ES-I3 (cell line): ENCODE measurements at regions not wholly inside any gene's neighbourhood (a gene's known extent, or its start where the extent isn't known, plus 50 kb on each side); places are given as distances from the start of the nearest gene placed in this dataset.
"Not testable (repeated sequence)": the region's sequence is repeated elsewhere in the genome, so short reads cannot be mapped to it uniquely, and the experiment has no call there.

Experiments
- H3K36me3 ChIP-seq: 2 replicates; pipeline ENCODE4 v1.6.1; 2013; ENCODE audit warnings: mild to moderate bottlenecking, low read length, control low read depth, moderate library complexity; ENCODE audit not compliant: insufficient read depth
- H3K4me1 ChIP-seq: 2 replicates; pipeline ENCODE4 v1.6.1; 2013; ENCODE audit warnings: mild to moderate bottlenecking, control low read depth, low read length; ENCODE audit not compliant: insufficient read depth
- H3K9ac ChIP-seq: 2 replicates; pipeline ENCODE4 v1.6.1; 2013; ENCODE audit warnings: low read depth, mild to moderate bottlenecking, low read length, moderate library complexity
- H3K9me3 ChIP-seq: 2 replicates; pipeline ENCODE4 v1.6.1; 2013; ENCODE audit warnings: mild to moderate bottlenecking, low read length, moderate library complexity; ENCODE audit not compliant: control insufficient read depth, insufficient read depth

GRCh38 chr5:27158775-27159174 lies 120.4 kb upstream of the CDH9 start:
- H3K9ac ChIP-seq = no peak overlapping the region
- no peaks in the 10 kb centered on the region for H3K4me1 ChIP-seq
- H3K9me3 ChIP-seq = peaks cover 6% of the 10 kb centered on the region; the same call in 1 of the 2 replicates
- no peaks in the 10 kb centered on the region for H3K36me3 ChIP-seq

DNA sequence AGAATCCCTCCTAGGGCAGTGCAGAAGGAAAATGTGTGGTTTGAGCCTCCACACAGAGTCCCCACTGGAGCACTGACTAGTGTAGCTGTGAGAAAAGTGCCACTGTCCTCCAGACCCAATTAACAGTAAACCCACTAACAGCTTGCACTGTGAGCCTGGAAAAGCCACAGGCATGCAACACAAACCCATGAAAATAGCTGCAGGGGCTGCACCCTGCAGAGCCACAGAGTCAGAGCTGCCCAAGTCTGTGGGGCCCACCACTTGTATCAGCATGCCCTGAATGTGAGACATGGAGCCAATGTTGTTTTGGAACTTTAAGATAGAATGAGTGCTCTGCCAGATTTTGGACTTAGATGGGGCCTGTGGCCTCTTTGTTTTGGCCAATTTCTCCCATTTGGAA lies 119.8 kb upstream of the CDH9 start:
- Histone ChIP-seq H3K9me3 (peaks cover 6% of the 10 kb centered on the region; the same call in 1 of the 2 replicates), H3K9ac (no peak overlapping the region), H3K36me3 (no peaks in the 10 kb centered on the region), H3K4me1 (no peaks in the 10 kb centered on the region)

GRCh38 chr5:27144456-27144855 lies 106.1 kb upstream of the CDH9 start:
- H3K4me1 ChIP-seq = no peaks in the 10 kb centered on the region
- H3K9me3 ChIP-seq = peaks cover 2% of the 10 kb centered on the region; the same call in 1 of the 2 replicates
- H3K9ac ChIP-seq = no peak overlapping the region
- H3K36me3 ChIP-seq = no peaks in the 10 kb centered on the region

GRCh38 chr5:27140831-27141230 lies 102.4 kb upstream of the CDH9 start:
- Histone ChIP-seq H3K36me3 (no peaks in the 10 kb centered on the region), H3K4me1 (no peaks in the 10 kb centered on the region), H3K9me3 (no peaks in the 10 kb centered on the region), H3K9ac (no peak overlapping the region)

- Histone ChIP-seq H3K9ac (no peak overlapping the region), H3K9me3 (no peaks in the 10 kb centered on the region), H3K36me3 (no peaks in the 10 kb centered on the region), H3K4me1 (no peaks in the 10 kb centered on the region)
Measured at GRCh38 chr5:27130587-27130986, 92.2 kb upstream of the CDH9 start.

GRCh38 chr5:27129926-27130325 lies 91.5 kb upstream of the CDH9 start:
- no peaks in the 10 kb centered on the region for H3K4me1 ChIP-seq
- no peaks in the 10 kb centered on the region for H3K9me3 ChIP-seq
- H3K36me3 ChIP-seq = no peaks in the 10 kb centered on the region
- H3K9ac ChIP-seq = no peak overlapping the region

DNA sequence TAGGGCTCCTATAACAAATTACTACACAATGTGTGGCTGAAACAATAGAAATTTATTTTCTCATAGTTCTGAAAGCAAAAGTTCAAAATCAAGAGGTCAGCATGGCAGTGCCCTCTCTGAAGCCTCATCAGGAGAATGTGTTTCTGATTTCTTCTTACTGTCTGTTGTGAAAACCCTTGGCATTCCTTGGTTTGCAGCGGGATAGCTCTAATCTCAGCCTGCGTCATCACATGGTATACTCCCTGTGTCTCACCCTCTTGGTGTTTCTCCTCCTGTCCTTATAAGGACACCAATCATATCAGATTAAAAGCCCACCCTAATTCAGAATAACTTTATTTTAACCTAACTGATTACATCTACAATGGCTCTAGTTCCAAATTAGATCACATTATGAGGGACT lies 87.5 kb upstream of the CDH9 start:
- Histone ChIP-seq H3K9ac (no peak overlapping the region), H3K9me3 (no peaks in the 10 kb centered on the region), H3K4me1 (no peaks in the 10 kb centered on the region), H3K36me3 (no peaks in the 10 kb centered on the region)

DNA sequence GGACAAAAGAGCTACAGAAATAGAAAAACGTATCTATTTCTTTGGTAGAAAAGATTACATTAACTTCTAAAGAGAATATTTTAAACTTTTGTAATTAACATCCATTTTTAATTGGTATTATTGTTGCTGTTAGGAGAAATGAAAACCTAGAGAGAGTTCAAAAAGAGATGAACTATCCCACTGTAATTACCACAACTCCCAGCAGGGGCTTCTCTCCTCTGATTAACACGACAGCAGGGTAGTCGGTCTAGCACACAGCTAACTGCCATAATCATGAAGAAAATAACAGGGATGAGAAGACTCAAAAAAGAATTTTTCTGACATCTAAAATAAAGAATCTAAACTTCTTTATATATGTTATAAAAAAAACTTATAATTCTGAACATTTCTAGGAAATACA lies 86.2 kb upstream of the CDH9 start:
- Histone ChIP-seq H3K9ac (no peak overlapping the region), H3K9me3 (no peaks in the 10 kb centered on the region), H3K4me1 (no peaks in the 10 kb centered on the region), H3K36me3 (no peaks in the 10 kb centered on the region)

DNA sequence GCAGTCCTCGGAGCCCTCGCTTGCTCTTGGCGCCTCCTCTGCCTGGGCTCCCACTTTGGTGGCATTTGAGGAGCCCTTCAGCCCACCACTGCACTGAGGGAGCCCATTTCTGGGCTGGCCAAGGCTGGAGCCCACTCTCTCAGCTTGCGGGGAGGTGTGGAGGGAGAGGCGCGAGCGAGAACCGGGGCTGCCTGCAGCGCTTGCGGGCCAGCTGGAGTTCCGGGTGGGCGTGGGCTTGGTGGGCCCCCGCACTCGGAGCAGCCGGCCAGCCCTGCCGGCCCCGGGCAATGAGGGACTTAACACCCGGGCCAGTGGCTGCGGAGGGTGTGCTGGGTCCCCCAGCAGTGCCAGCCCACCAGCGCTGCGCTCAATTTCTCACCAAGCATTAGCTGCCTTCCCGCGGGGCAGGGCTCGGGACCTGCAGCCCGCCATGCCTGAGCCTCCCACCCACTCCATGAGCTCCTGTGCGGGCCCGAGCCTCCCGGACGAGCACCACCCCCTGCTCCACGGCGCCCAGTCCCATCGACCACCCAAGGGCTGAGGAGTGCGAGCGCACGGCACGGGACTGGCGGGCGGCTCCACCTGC lies 81.4 kb upstream of the CDH9 start:
- H3K4me1 ChIP-seq, H3K36me3 ChIP-seq, H3K9ac ChIP-seq, H3K9me3 ChIP-seq: not testable (repeated sequence)

- H3K9me3 ChIP-seq = no peaks in the 10 kb centered on the region
- no peak overlapping the region for H3K9ac ChIP-seq
- H3K36me3 ChIP-seq = no peaks in the 10 kb centered on the region
- no peaks in the 10 kb centered on the region for H3K4me1 ChIP-seq
Measured at GRCh38 chr5:27103486-27103885, 65.1 kb upstream of the CDH9 start.

DNA sequence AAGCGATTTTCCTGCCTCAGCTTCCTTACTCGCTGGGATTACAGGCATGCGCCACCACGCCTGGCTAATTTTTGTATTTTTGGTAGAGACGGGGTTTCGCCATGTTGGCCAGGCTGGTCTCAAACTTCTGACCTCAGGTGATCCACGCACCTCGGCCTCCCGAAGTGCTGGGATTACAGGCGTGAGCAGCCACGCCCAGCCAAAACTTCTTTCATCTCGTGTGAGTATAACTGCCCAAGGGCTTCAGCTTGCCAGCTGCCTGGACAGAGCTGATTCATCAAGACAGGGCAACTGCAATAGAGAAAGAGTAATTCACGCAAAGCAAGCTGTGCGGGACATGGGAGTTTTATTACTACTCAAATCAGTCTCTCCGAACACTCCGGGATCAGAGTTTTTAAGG lies 57.4 kb upstream of the CDH9 start:
- H3K36me3 ChIP-seq, H3K9ac ChIP-seq, H3K4me1 ChIP-seq, H3K9me3 ChIP-seq: not testable (repeated sequence)

DNA sequence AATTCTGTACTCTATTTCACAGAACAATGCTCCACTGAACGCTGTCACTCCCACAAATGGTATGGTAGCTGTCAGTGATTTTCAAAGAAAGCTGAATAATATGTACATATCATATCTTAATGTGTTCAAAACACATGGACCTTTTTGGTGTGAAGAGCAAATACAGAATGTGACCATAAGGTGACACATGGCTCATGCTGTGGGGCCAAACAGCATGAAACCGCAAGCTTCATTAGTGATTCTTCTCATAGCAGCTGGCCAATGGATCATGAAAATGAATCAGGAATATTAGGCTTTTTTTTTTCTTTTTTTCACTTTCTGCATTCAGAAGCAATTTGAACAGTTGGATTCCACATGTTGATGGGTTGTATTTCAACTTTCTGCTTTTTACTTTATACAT lies 54.9 kb upstream of the CDH9 start:
- H3K36me3 ChIP-seq = no peaks in the 10 kb centered on the region
- H3K9ac ChIP-seq = no peak overlapping the region
- no peaks in the 10 kb centered on the region for H3K4me1 ChIP-seq
- H3K9me3 ChIP-seq = no peaks in the 10 kb centered on the region

- Histone ChIP-seq H3K36me3 (no peaks in the 10 kb centered on the region), H3K4me1 (peaks cover 5% of the 10 kb centered on the region; the same call in 1 of the 2 replicates), H3K9ac (no peak overlapping the region), H3K9me3 (no peaks in the 10 kb centered on the region)
Measured at GRCh38 chr5:27091858-27092257, 53.5 kb upstream of the CDH9 start.

DNA sequence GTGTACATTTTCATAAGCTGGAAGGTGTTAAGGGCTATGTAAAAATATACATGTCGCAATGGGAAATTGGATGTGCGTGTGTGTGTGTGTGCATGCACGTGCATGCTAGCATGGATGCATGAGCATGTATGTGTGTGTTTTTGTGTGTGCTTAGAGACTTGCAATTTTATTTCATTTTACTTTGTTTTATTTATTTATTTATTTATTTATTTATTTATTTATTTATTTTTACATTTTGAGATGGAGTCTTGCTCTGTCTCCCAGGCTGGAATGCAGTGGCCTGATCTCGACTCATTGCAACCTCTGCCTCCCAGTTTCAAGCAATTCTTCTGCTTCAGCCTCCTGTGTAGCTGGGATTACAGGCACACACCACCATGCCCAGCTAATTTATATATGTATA lies 50.4 kb upstream of the CDH9 start:
- H3K36me3 ChIP-seq, H3K9me3 ChIP-seq, H3K9ac ChIP-seq: not testable (repeated sequence)
- peaks cover 18% of the 10 kb centered on the region; the same call in 1 of the 2 replicates for H3K4me1 ChIP-seq
